Activated CD4-positive, alpha-beta T cell treated with anti-CD3 and anti-CD28 coated beads for 4 hours (primary cell): ENCODE measurements at regions not wholly inside any gene's neighbourhood (a gene's known extent, or its start where the extent isn't known, plus 50 kb on each side); places are given as distances from the start of the nearest gene placed in this dataset.
A peak's percentile ranks its signal among the peaks of the same experiment; 100 is the strongest.
"Not testable (repeated sequence)": the region's sequence is repeated elsewhere in the genome, so short reads cannot be mapped to it uniquely, and the experiment has no call there.

Source experiments
- DNase-seq, 2 donors: peaks; one replicate each; pipeline ENCODE4 v3.0.0-alpha.2; 2020

GRCh38 chr7:67301667-67302066 is 305.0 kb downstream of the TYW1 start:
- no peak for DNase-seq

GRCh38 chr7:67302113-67303039 is 305.7 kb downstream of the TYW1 start:
- peak; percentile 97 to 99 for DNase-seq

GRCh38 chr7:67304846-67305245 is 308.2 kb downstream of the TYW1 start:
- not testable (repeated sequence) for DNase-seq

- no peak for DNase-seq
These were observed 309.7 kb downstream of the TYW1 start for GRCh38 chr7:67306331-67306730.

GRCh38 chr7:67309764-67310549 is 313.3 kb downstream of the TYW1 start:
- no peak for DNase-seq

- DNase-seq: no peak
These were observed 315.3 kb downstream of the TYW1 start for GRCh38 chr7:67311901-67312300.

- no peak for DNase-seq
These were observed 316.6 kb downstream of the TYW1 start for GRCh38 chr7:67313213-67313612.

- DNase-seq: not testable (repeated sequence)
These were observed 320.3 kb downstream of the TYW1 start for GRCh38 chr7:67316902-67317301.

GRCh38 chr7:67328257-67328656 is 331.6 kb downstream of the TYW1 start:
- not testable (repeated sequence) for DNase-seq

GRCh38 chr7:67335165-67335564 is 338.5 kb downstream of the TYW1 start:
- not testable (repeated sequence) for DNase-seq

GRCh38 chr7:67335663-67336062 is 339.0 kb downstream of the TYW1 start:
- DNase-seq: not testable (repeated sequence)

GRCh38 chr7:67338545-67338944 is 341.9 kb downstream of the TYW1 start:
- not testable (repeated sequence) for DNase-seq

GRCh38 chr7:67341153-67341768 is 344.6 kb downstream of the TYW1 start:
- no peak for DNase-seq

- DNase-seq: no peak
These were observed 346.5 kb downstream of the TYW1 start for GRCh38 chr7:67343114-67343513.

- DNase-seq: no peak
These were observed 346.9 kb downstream of the TYW1 start for GRCh38 chr7:67343572-67343971.

- no peak for DNase-seq
These were observed 348.0 kb downstream of the TYW1 start for GRCh38 chr7:67344481-67345193.

- no peak for DNase-seq
These were observed 349.5 kb downstream of the TYW1 start for GRCh38 chr7:67346126-67346525.

- DNase-seq: no peak
These were observed 350.2 kb downstream of the TYW1 start for GRCh38 chr7:67346876-67347275.

- DNase-seq: no peak
These were observed 351.5 kb downstream of the TYW1 start for GRCh38 chr7:67348171-67348570.

GRCh38 chr7:67357653-67358052 is 361.0 kb downstream of the TYW1 start:
- DNase-seq: not testable (repeated sequence)

GRCh38 chr7:67358316-67358715 is 361.7 kb downstream of the TYW1 start:
- DNase-seq: not testable (repeated sequence)

- not testable (repeated sequence) for DNase-seq
These were observed 362.1 kb downstream of the TYW1 start for GRCh38 chr7:67358738-67359137.

GRCh38 chr7:67359900-67360299 is 363.3 kb downstream of the TYW1 start:
- no peak for DNase-seq
